Frontal cortex (tissue), 3 donors: ENCODE measurements at regions not wholly inside any gene's neighbourhood (a gene's known extent, or its start where the extent isn't known, plus 50 kb on each side); places are given as distances from the start of the nearest gene placed in this dataset.

Experiments
- DNase-seq, 2 donors: peaks; one replicate each; pipeline ENCODE4 v3.0.0; 2012; ENCODE audit warnings: low spot score in 2 of 2
- FAIRE-seq: peaks from 2 replicates; lab custom pipeline; 2012; peaks lifted over from hg19 to GRCh38; lab: Jason Lieb, UNC
- donor health status: control.
- donor health status: control.
- donor health status: control.

DNA sequence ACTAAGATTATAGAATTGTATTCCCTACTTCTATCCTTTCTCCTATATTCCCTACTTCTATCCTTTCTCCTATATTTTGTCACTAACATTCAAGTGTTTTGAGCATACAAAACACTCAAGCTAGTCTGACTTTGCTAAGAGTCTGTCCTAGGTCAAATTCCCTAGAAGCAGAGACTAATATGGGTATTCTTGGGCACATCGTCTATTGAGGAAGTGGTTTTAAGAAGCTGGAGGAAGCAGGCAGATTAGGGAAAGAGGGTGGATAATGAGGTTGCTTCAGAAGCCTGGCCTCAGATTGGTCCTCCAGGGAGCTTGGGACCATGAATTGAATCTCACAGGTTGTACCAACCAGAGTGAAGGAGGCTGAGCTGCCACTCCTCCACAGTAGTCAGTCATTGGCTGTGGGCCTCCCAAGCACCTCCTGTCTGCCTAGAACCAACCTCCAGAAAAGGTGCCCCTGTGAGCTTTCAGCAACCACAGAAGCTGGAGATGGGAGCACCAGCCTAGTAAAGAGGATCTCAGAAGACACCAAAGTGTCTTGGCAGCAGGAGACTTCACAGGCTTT is 295.9 kb upstream of the PHF14 start:
- FAIRE-seq (no peak), DNase-seq (no peak)

DNA sequence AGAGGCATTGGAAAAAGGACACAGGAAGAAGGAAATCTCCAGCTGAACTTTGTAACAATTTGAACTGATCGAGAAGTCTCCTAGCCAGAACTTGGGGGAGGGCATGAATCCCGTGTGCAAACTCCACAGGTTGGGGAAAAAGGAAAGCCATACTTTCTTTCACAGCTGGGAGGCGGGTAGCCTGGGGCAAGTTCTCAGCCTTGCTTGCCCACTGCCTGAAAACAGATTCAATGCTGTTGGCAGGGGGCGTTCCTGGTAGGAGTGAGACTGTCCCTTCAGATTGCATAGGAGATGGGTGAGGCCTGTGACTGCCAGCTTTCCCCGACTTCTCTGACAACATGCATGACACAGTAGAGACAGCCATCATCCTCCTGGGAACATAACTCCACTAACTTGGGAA is 289.1 kb upstream of the PHF14 start:
- FAIRE-seq = no peak

DNA sequence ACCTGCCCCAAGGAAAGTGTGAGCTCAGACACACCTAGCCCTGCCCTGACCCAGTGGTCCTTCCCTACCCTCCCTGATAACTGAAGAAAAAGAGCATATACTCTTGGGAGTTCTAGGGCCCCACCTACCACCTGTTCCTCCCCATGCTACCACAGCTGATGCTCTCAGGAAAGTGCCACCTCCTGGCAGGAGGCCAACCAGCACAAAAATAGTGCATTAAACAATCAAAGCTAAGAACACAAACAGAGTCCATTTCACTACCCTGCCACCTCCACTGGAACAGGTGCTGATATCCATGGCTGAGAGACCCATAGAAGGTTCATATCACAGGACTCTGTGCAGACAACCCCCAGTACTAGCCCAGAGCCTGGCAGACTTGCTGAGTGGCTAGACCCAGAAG is 288.6 kb upstream of the PHF14 start:
- FAIRE-seq = no peak
- DNase-seq = no peak

More for the DNA sequence above, 289.1 kb upstream of the PHF14 start:
- no peak for DNase-seq

DNA sequence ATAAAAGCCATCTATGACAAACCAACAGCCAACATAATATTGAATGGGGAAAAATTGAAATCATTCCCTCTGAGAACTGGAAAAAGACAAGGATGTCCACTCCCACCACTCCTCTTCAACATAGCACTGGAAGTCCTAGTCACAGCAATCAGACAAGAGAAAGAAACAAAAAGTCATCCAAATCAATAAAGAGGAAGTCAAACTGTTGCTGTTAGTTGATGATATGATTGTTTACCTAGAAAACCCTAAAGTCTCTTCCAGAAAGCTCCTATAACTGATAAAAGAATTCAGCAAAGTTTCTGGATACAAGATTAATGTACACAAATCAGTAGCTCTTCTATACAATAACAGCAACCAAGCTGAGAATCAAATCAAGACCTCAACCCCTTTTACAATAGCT is 285.1 kb upstream of the PHF14 start:
- DNase-seq (no peak), FAIRE-seq (no peak)

DNA sequence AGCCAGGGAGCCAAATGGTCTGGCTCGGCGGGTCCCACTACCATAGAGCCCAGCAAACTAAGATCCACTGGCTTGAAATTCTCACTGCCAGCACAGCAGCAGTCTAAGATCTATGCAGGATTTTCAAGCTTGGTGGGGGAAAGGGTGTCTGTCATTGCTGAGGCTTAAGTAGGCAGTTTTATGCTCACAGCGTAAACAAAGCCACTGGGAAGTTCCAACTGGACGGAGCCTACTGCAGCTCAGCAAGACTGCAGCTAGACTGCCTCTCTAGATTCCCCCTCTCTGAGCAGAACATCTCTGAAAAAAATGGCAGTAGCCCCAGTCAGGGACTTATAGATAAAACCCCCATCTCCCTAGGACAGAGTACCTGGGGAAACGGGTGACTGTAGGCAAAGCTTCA is 277.6 kb upstream of the PHF14 start:
- no peak for FAIRE-seq

DNA sequence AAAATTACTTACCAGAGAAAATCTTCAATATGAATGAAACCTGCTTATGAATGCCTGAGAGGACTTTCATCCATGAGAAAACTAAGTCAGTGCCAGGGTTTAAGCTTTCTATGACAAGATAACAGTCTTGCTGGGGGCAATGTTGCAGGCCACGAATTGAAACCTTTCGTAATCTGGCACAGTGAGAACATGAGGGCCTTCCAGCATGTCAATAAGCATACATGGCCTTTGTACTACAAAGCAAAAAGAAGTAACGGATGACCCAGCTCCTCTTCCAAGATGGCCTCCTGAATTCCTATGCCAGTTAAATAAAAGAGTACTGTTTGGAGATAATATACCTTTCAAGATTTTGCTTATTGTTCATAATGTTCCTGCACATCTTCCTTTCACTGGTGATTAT is 270.6 kb upstream of the PHF14 start:
- no peak for FAIRE-seq
- no peak for DNase-seq

More for the DNA sequence above, 277.6 kb upstream of the PHF14 start:
- DNase-seq = no peak

DNA sequence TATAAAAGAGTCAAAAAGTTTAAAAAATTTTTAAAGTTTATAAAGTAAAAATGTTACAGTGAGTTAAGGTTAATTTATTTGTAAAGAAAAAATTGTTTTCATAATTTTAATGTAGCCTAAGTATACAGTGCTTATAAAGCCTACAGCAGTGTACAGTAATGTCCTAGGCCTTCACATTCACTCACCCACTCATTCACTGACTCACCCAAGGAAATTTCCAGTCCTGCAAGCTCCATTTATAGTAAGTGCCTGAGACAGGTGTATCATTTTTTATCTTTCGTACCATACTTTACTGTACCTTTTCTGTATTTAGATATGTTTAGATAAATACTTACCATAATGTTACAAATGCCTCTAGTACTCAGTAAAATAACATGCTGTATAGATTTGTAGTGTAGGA is 269.7 kb upstream of the PHF14 start:
- FAIRE-seq (no peak), DNase-seq (no peak)

DNA sequence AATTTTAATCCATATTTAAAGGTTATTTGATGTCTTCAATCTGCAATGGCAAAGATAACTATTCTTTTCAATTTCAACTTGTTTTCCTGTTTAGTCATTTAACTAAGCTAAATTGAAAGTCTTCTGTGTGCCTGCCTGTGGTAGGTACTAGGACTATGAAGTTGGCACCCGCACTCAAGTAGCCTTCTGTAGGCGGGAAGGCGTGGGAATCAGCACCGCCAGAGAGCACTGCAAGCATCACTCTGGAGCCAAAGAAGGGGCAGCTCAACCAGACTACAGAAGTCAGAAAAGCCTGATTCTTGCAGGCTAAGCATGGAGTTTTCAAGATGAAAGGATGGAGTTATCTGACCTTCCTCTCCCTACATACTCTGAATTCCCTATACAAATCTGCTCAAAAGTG is 269.0 kb upstream of the PHF14 start:
- DNase-seq = no peak
- FAIRE-seq = no peak

DNA sequence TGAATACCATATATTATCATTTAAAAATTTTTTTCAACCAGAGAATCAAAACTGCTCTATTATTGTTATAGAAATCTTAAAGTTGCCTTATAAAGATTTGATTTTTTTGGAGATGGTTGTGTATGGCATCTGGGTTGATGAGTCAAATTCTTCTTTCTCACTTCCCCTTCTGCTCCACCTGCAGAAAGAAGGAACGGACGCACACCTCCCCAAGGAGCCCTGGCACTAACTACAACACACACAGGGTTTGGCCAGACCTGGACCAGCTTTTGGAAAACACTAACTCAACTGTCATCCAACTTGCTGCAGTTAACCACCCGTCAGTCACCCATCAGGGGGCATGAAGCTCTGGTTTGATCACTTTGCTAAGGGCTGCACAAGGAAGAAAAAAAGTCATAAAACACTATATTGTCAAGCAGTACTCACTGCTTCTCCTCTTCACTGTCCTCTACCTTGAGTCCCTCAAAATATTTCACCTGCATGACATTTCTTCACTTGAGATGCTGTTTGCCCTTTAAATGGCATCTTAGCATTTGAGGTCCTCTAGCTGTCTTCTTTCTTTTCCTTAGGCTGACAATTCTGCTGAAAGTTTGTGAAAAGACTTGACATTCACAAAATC is 266.7 kb upstream of the PHF14 start:
- no peak for FAIRE-seq

DNA sequence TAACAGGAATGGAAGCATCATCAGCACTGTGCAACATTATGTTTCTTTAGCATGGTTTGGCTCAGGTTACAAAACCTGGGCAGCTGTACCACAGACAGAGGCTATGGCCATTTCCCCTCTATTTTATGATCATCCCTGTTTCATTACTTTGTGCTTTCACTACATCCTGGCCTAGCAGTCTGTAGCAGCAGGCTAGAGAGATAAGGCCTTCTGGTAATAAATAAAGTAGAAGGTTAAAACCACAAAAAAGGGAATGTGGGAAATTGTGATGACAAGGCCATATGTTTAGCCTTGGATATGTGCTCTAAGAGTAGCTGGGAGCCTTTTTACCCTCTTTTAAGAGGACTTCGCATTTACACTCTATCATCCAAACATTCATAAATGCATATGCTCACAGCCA is 266.2 kb upstream of the PHF14 start:
- no peak for FAIRE-seq

More for the DNA sequence above, 266.7 kb upstream of the PHF14 start:
- DNase-seq = no peak

DNA sequence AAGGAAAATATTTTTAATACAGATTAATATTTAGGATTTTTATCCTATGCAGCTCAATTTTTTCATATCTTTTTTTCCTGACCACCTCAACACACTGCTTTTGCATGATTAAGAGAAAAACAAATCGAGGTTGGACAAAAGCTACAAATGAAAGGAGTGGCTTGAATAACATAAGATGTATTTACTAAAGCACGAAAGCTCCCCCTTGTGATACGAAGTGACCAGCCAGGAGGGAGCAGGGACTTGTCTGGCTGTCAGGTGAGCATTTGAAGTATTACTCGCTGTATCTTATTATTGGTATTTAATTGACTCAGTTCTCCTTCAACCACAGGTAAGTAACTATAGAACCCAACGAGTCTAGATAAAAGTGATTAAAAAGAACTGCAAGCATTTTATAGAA is 265.2 kb upstream of the PHF14 start:
- no peak for FAIRE-seq
- no peak for DNase-seq

More for the DNA sequence above, 266.2 kb upstream of the PHF14 start:
- DNase-seq = no peak

DNA sequence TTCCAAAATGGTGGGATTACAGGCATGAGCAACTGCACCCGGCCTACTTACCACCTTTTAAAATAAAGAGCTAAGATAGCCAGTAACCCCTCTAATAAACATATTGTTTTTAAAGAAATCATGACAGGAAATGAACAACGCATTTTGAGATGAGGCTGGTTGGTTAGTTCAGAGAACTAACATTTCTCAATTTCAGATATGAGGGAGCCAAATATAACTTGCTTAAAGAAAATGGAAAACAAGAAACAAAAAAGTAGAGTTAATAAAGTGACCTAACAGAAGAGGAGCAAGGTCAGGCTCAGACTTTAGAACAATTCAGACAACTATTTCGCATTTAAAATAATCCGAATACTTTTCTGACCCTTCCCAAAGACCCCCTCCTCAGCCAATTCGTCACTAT is 254.9 kb upstream of the PHF14 start:
- FAIRE-seq (no peak), DNase-seq (no peak)

DNA sequence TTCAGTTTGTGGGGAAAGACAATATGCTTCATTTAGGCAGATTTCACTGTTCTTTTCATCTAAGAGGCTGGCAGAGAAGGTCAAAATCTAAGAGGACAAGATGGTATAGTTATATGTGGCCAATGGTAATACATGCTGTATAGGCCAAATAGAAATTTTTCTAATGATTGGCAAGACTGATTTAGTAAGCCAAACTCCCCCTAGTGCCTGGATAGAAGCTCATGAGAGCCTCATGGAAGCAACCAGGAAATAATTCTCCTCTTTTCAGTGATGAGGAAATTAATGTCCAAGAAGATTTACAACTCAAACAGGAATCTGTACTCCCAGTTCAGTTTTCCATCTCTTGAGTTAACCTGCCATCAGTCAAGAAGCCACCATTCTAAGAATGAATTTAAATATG is 253.6 kb upstream of the PHF14 start:
- FAIRE-seq (no peak), DNase-seq (no peak)

DNA sequence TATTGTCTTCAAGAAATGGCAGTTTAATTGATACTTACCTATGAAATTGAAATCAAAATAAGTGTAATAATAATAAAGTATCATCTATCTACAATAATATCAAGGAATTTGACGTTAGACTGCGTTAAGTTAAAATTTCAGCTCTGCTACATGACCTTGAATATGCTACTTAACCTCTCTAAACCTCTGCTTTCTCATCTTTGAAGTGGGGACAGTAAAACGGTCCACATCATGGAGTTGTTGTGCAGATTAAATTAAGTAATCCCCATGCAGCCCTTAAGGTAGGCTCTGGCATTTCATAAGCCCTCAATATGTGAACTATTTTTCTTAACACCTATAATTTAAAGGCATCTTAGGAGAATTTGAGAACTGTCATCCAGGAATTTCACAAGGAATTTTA is 252.4 kb upstream of the PHF14 start:
- FAIRE-seq = no peak

DNA sequence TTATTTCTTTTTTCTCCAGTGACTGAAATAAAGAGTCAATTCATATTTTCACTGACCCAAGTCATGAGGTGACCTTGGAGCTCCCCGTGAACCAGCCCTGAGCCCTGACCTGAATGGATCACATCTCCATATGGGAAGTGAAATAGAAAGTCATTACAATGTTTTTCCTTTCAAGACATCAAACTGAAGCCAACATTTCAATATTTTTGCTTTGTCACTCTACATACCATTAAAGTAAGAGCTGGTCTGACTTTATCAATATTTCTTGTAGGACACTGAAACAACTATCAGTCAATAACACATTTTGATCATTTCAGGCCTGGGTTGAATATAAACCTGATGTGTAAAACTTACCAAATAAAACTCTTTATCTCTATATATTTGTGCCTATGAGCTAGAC is 249.8 kb upstream of the PHF14 start:
- DNase-seq (no peak), FAIRE-seq (no peak)

More for the DNA sequence above, 252.4 kb upstream of the PHF14 start:
- no peak for DNase-seq

DNA sequence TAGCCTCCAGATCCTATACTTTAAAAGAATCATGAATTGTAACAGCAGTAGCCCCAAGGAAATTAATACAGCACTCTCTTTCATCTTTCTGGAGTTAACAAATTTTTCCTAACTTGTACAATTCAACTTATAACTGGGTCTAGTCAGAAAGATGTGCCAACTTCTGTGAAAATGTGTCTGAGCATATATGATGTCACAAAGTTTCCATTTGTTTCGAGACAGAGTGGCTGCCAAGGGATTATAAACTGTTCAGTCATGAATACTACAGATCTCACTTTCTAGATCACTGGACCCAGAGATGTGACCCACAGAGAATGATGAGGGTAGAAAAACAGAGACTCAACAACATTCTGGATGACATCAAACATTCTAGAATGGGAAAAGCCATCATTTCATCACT is 249.2 kb upstream of the PHF14 start:
- DNase-seq (no peak), FAIRE-seq (no peak)

DNA sequence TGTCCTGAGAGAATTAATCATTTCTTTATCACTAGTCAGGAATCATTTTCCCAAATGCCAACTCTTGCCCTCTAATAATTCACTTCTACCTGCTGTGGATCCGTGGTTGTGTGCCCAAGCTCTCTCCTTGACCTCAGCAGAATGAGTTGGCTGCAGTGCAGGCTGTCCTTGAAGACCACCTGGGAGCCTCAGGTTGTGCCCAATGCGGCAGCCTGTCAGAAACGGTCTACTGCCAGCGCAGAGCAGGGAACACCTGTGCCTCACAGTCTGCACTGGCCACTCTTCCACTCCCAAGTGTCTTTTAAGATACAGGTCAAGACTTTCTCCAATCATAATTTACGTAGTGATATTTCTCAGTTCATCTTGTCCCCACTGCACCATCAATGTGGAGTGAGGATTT is 246.0 kb upstream of the PHF14 start:
- no peak for FAIRE-seq
- no peak for DNase-seq

DNA sequence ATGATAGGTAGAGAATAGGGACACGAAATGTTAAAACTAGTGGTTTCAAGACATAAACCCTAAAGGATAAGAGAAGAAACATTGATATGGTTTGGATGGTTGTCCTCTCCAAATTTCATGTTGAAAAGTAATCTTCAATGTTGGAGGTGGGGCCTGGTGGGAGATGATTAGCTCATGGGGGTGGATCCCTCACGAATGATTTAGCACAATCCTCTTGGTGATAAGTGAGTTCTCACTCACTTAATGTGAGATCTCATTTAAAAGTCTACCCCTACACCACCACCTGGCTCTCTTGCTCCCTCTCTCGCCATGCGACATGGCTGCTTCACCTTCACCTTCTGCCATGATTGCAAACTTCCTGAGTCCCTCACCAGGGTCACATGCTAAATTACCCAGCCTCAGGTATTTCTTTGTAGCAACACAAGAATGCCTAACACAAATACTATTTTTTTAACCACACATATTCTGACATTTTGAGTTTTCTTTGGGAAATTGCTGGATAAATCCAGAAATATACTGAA is 242.4 kb upstream of the PHF14 start:
- FAIRE-seq = no peak
- DNase-seq = no peak

DNA sequence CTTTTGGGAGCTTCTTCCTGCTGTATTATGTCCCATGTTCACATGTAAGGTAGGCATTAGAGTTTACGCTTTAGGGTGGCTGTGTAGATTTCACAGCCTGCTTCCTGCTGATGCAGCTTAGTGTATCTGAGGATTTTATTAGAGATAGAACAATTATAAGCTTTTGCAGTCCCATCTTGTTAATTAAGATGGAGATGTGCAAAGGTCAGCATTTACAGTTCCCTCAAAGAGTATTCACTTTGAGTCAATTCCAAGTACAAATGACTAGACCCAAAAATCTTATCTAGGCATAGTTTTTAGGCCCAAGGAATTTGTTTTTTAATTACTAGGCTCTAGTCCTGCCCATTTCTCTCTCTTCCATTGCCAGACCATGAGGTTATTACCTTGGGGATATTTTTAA is 239.9 kb upstream of the PHF14 start:
- no peak for DNase-seq
- FAIRE-seq = no peak

DNA sequence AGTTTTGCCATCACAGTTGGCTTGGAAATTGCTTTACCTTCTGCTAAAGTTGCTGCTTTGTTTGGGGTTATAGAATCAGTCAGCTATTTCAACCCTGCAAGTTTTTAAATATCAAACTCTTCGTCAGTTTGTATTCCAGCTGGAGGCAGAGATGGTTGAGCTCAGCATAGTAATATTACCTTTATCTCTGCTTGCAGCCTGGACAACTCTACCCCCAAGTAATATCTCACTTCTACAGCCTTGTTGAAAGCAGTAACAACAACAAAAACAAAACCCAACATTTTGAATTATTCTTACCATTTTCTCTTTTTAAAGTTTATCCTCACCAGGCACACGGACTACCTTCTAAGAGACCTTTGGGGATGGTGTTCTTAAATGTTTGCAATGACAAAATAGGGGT is 239.1 kb upstream of the PHF14 start:
- FAIRE-seq (no peak), DNase-seq (no peak)

DNA sequence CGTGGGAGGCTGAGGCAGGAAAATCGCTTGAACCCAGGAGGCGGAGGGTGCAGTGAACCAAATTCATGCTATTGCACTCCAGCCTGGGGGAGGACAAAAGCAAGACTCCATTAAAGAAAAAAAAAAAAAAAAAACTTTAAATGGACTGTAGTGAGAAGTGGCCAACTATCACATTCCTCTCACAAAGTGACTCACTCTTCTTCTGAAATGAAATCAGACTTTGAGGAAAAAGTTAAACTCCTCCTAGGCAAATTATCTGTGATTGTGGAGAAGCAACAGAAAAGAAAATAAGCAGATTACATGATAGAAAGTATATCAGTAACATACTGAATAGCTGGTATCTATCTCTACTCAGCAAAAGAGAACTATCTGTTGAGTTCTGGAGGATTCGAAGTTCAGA is 234.3 kb upstream of the PHF14 start:
- DNase-seq (no peak), FAIRE-seq (no peak)

DNA sequence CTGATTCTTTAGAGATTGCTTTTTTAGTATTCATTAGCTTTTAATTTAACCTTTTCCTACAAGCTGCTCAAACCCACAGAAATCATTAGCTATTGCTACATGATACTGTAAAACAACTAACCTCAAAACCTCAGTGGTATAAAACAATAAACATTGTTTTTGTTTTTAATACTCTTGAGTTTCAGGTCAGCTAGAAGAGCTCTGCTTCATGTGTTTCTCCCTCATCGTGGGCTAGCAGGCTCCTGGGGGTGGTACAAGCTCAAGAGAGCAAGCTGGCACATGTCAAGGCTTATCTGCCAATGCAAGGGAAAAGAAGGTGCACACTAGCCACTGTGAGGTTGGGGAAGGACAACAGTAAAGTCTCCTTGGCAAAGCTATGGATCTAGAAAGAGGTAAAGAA is 232.9 kb upstream of the PHF14 start:
- FAIRE-seq = no peak
- no peak for DNase-seq
